HS-27A (cell line): ENCODE measurements at regions not wholly inside any gene's neighbourhood (a gene's known extent, or its start where the extent isn't known, plus 50 kb on each side); places are given as distances from the start of the nearest gene placed in this dataset.
"Not testable (repeated sequence)": the region's sequence is repeated elsewhere in the genome, so short reads cannot be mapped to it uniquely, and the experiment has no call there.

Experiments used
- DNase-seq: peaks from one replicate; pipeline ENCODE4 v3.0.0-alpha.2; 2012; ENCODE audit warnings: low read depth, missing footprints

DNA sequence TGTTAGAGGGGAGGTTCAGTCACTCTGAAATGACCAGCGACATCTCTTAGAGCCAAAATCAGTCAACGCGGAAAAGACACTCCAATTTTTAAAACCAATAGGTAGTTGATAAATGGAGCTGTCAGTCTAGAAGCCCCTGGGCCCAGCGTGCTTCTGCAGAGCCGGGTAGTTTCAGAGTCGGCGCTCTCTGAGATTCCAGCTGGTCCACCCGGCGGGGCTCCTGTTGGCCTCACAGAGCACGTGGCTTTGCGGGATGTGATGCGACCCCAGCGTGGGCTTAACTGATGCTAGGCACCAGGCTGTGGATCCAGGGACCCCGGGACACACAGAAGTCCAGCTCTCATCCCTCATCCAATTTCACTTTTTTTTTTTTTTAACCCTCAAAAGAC, 245.9 kb downstream of the BCL2L11 start:
- DNase-seq, result not testable (repeated sequence)

DNA sequence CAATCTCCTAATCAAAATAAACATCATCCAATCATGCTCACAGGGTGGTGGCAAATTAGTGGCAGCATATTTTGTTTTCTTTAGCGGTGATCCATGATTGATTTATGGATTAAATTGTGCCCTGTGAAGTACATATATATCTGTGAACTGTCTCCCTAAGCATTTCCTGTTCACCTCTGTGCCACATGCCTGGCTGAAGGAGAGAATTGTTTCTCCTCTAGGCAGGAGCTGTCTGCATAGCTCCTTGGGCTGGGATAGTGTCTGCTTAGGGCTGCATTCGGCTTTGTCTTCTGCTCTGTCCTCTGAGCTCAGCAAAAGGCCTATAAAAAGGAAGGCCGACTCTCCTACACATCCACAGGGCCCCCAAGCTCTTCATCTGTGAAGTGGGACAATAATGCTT, 246.4 kb downstream of the BCL2L11 start:
- not testable (repeated sequence) for DNase-seq

DNA sequence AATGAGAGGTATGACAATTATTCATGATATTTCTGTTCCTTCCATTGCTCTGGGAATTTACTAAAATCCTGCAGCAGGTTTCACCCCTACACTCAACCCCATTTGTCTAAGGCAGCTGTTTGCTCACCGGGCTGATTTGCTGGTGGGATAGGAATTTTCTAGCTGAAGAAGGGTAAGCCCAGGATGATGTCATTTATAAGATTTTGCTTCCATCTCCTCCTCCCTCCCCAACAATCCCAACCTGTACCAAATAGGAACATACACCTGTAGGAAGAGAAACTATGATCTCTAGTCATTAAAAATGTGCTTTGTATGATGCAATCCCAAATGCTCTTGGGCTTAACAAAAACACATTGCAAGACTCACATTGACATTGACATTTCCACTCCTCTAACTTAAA, 247.2 kb downstream of the BCL2L11 start:
- DNase-seq, result not testable (repeated sequence)

DNA sequence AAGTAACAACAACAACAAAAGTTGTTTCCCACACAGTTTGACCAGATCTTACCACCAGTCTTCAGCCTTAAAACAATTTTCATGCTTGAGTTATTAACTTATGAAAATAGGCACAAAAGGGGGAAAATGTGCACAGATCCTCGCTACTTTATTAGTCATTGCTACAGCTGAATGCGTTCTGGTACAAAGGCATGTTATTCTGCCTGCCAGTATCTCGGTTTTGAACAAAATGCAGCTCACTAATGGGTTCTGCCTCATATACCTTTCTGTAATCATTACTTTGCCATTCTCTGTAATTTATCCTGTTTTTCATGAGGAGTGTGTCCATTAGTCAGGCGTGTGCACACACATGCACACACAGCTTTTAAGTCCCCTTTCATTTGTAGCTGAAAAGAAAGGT, 247.6 kb downstream of the BCL2L11 start:
- DNase-seq, result not testable (repeated sequence)

DNA sequence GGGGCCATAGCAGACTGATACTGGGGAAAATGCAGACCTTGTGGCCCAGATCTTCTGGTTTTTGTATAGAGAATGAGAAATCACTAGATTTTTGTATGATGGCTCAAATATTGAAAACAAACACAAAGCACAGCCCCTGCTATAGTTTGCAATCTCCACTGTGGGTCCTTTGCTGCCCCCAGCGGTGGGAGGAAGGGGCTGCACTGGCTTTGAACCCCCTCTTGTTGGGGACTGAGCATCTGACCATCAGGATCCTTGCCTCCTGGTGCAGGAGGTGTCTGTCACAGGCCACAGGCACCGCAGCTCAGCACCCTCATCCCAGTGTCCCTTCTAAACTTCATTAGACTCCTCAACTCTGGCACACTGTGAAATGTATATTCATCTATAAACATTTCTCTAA, 252.3 kb downstream of the BCL2L11 start:
- not testable (repeated sequence) for DNase-seq

DNA sequence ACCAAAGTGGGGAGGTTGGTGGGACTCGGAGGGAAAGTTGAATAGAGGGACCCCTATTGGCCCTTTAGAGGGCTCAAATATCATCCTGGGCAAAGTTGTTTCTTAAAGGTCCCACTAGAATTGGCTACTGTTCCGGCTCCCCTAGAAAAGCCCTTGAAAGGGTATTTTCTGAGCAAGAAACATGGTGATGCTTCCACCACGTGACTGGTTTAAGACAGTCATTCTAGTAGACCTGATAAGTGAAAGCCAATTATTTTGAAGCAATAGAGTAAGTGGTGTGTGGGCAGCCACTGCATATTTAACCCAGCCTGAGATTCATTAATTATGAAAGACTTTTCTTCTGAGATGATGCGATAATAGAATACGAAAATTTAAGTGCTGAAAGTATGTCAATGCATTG, 253.3 kb downstream of the BCL2L11 start:
- not testable (repeated sequence) for DNase-seq

DNA sequence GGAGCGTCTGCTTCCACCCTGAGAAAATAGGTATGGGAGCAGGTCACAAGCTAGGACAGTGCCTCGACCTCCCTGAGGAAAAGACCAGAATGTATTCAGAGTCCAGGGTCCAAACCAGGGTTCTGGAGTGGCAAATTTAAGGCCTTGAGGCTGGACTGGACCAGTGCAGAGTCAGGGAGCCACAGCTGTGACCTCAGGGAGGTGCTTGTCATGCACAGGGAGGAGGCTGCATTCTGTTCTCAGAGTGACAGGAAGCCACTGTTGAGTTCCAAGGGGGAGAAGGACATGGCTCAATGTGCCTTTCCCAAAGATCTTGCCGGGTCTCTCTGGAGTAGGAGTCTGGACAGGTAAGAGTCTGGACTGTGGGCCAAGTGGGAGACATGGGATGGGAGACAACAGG, 254.0 kb downstream of the BCL2L11 start:
- DNase-seq, result not testable (repeated sequence)

DNA sequence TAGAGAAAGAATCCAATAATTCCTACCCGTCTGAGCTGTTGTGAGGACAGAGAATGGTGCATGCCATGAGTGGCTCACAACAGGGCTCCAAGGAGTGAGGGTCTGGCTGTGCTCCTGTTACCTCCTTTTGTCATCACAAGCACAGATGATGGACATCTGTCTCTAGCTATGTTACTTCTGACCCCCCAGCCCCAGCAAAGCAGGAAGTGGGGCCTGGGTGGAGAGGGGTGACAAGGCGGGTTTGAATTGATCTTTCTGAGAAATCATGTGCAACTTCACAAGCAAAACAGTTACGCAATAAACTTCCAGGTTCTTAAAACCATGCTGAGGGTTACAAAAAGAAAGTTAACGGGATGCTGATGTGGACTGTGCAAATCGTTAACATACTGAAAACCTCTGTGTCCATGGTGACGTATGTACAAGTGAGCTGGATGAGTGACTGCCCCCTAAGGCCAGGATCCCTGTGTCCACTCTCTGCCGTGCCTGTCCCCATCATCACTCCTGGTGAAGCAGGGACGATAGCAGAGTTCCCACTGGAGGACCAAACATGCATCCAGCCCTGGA, 254.7 kb downstream of the BCL2L11 start:
- not testable (repeated sequence) for DNase-seq

DNA sequence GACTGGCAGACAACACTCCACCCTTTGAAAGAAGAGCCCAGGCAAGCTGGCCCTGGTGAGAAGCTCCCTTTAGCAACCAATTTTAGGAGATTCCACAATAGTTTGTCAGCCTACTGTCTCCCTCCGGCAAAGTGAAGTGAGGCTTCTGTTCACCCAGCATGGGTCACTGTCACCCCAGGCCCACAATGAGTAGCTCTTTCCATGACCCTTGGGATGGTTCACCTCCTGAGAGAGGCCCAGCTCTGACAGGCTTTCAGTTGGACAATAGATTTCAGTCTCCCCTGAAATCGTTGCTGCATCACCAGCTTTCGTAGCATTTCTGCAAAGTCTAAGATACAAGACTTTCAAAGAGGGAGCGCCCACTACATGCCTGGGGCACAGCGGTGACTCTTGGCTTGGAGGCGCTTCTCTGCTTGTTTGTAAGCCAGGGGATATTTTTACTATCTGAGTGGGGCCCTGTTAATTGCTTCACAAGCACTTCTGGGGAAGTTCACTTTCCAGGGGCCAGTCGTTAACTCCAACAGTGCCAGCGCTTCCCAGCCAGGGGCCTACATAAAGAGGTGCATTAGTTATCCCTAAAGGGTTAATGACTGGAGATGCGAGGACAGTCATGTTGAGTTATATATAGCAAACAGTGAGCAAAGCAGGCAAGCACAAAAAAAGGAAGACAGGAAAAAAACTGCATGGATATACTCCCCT, 255.7 kb downstream of the BCL2L11 start:
- DNase-seq, result not testable (repeated sequence)

DNA sequence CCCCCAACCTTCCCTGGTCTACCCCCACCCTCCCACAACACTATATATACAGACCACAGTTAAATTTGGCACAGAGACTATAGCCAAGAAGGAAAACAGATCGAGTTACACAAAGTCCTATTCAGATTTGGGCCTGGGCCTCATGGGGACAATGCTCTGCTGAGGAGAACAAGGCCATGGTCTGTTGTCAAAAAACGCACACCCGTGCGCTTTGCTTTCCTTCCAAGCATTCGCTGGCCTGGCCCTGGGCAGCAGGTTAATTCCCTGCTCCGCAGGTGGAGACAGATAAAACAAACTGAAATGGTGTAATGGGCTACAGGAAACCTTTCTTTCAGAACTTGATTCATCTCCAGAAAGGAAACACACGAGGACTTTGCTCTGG, 256.2 kb downstream of the BCL2L11 start:
- not testable (repeated sequence) for DNase-seq

DNA sequence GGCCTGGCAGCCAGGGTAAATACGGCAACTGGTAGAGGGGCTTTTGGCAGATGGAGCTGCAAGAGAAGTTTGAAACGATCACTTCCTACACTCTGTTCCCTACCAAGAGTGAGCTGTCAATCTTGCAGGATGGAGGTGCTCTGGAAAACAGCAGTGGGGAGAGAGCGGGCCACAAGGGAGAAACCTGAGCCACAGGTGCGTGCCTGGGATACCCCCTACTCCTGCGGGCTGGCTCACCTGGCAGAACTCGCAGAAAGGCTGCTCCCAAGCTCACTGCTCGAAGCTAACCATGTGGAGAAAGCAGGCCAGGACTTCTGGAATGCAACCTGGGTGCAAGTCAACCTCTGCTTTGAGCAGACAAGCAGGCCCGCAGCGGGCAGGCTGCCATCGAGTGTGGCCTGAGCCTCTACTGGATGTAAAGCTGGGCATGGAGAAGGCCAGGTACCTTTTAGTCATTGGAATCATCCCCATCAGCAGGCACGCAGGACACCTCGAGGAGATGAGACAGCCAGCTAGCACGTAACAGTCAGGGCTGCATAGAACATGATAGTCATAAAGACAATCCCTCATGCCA, 256.8 kb downstream of the BCL2L11 start:
- DNase-seq, result not testable (repeated sequence)

DNA sequence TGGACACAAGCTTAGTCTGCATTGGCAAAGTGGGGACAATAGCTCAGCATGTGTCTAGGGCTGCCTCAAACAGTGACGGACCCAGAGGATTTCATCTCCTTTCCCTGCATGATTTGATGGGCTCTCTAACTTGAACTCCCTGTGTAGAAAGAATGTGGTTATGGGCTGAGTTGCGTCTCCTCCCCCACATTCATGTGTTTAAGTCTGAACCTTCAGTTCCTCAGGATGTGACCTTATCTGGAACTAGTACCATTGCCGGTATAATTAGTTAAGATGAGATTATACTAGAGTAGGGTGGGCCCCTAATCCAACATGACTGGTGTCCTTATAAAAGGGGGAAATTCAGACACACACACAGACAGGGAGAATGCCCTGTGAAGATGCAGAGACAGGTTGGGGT, 257.6 kb downstream of the BCL2L11 start:
- DNase-seq, result not testable (repeated sequence)

DNA sequence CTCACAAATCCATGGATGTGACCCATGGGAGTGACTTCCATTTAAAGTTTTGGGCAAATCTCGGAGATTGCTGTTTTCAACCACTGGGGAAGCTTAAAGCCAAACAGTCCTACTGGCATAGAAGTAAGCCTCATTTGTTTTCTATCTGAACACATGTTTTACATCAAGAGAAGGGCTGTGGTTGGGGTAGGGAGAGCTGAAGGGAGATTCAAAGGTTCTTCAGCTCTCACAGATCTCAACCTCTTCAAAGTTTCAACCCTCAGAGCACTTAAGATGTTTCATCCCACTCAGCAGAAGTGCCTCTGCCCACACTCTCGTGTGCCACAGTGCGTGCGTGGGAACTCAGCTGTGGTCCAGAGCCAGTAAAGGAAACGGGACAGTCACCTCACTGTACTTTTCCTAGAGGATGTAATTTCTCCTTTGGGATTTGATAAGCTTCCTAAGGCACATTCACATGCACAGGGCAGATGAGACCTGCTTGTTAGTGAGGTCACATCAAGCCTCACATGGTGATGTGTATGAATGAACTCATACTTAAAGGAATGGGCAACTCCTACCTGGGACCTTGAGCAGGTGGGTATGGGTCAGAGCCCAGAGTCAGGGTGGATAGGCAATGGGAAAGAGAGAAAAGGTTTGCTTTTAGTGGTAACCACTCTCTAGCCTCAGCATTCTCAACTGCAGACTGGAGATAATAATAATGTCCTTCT, 260.2 kb downstream of the BCL2L11 start:
- not testable (repeated sequence) for DNase-seq

DNA sequence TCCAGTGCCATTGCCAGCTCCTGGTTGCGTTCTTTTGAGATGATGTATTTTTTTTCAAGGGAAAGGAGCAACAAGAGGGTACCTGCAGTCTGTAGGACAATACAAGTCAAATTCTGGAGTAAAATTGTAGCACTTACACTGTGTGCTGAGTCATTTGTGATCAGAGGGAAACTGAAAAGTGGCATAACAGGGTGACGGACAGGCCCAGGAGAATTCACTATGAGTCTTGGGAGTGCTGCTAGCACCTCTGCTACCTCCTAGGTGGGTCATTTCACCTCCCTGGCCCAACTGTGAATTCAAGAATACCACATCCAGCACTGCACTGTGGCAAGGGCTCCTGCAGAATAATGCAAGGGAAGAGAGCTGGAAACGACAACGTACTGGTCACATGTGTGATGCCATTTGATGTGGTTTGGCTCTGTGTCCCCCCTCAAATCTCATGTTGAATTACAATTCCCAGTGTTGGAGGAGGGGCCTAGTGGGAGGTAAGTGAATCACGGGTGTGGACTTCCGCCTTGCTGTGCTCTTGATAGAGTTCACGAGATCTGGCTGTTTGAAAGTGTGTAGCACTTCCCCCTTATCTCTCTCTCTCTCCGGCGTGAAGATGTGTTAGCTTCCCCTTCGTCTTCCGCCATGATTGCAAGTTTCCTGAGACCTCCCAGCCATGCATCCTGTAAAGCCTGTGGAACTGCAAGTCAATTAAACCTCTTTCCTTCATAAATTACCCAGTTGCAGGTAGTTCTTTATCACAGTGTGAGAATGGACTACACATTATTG, 261.0 kb downstream of the BCL2L11 start:
- not testable (repeated sequence) for DNase-seq

DNA sequence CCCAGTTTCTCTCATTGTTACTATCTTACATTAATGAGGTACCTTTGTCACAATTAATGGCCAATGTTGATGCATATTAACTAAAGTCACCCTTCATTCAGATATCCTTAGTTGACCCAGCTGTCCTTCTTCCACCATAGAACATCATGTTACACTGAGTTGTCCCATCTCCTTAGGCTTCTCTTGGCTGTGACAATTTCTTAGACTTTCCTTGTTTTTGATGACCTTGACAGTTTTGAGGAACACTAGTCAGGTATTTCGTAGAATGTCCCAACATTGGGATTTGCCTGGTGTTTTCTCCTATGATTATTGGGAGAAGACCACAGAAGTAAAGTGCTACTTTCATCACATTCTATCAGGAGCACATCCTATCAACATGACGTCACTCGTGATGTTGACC, 261.8 kb downstream of the BCL2L11 start:
- DNase-seq, result not testable (repeated sequence)

DNA sequence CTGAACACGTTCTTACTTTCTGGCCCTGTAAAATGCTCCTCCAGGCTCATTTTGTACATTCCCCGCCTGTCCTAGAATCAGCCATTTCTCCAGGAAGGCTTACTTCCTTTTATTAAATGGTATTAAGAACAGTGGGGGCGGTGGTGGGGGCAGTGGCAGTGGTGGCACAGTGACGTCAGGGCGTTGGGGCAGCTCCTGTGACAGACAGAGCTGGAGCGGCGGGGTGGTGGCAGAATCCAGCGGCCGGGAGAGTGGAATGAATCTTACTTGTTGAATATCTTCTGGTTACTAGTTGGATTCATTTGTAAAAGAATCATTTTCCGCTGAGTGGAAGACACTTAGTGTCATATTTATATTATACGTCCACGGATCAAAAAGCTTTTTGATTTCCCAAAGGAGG, 262.6 kb downstream of the BCL2L11 start:
- not testable (repeated sequence) for DNase-seq

DNA sequence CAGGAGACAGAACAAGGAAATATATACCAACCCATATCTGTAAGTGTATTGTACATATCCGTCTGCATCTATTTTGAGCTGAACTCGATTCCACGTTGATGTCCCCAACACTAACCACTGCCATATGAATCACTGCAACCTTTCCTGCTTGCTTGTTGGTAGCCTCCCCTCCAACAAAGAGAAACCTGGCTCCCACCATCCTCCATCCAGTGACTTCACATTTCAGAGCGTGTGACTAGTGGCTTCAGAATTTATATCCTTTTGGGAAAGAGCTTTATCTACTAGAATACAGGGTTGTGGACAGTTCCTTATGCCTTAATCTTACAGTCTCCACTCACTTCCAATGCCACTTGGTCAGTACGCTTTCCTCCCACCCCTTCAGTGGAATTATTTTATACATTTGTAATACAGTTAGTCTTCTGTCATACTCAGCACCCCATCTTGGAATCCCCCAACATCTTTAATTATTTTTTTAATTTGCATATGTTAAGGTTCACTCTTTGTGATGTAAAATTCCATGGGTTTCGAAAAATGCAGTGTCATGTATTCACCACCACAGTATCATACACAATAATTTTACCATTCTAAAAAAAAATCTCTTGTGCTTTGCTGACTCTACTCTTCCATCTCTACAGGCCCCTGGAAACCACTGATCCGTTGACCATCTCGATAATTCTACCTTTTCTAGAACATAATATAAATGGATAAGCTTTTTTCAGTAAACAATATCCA, 264.7 kb downstream of the BCL2L11 start:
- not testable (repeated sequence) for DNase-seq

DNA sequence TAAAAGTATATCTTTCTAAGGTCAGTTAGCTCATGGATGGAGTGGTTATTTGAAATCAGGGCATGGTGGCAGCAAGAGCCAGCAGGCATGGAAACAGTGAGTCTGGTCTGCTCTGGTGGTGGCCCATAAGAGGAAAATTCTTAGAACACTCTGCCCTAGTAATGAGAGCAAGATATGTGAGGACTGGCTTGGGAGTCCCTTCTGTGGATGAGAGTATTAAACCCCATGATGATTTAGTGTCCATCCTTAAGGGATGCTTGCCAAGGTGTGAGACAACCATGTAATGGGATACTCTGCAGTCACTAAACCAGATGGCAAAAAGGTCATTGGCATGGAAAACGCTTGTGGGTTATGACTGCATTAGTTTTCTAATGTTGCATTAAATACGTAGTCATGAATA, 269.9 kb downstream of the BCL2L11 start:
- not testable (repeated sequence) for DNase-seq

DNA sequence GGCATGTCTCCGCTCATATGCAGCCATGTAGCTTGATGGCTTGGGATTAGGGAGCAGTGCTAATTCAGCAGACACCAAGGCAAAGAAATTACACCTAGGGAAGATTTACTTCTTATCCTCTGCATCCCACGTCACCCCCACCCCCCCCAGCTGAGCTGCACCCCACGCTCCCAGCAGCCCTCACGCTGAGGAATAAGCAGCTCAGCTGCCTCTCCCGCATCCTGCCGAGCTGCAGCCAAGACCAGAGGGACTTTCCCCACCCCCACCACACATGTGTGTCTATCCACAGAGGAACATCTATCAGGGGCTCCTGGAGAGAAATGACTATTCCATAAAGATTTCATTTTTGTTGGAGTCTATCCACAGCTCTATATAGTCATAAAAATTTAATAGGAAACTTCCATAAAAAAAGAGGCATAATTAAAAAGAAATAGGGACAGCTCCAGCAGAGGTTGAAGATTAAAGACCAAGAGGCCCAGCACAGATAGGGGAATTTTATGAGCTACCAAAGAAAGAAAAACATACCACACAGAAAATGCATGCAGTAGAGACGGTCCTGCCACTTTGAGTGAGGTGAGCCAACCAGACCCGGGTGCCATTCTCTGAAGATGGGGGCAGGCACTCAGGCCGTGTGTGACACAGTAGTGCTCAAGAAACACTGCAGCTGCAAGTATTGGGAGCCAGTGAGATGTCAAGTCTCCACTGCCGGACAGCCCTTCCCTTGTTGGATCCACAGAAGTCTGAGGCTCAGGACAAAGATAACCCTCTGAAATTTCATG, 274.8 kb downstream of the BCL2L11 start:
- not testable (repeated sequence) for DNase-seq

DNA sequence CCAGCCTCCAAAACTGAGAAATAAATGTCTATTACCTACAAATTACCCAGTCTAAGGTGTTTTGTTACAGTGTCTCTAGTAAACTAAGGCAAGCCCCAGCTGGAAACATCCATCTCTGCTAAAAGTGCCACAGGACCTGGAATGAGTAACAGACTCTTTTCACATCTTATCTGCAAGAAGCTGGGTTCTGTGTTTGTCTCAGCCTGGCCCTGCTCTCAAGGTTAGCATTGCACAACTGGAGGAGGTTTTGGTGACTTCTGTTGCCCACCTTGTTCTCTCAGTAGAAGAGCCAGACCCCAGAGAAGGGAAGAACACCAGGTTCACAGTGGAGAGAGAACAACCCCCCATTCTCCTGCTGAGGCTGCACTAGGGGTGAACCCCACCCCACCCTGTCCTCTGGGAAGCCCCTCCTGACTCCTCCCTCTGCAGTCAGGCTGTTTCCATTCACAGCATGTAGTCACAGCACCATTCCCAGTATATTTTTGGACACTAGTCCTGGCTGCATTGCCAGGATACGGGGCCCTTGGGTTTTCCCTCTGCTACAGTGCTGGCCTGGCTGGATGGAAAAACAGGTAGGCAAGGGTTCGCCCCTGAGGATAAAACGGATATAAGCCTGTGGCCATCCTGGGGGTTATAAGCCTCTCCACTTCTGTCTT, 280.0 kb downstream of the BCL2L11 start:
- DNase-seq, result not testable (repeated sequence)
